GM12874 (cell line): ENCODE measurements at regions not wholly inside any gene's neighbourhood (a gene's known extent, or its start where the extent isn't known, plus 50 kb on each side); places are given as distances from the start of the nearest gene placed in this dataset.

ENCODE experiments used
- TF ChIP-seq, protein P1 (sequence below): IDR thresholded peaks from 2 replicates; pipeline ENCODE4 v1.5.1; 2011; ENCODE audit warnings: low read depth, mild to moderate bottlenecking, control low read depth, low read length, moderate library complexity; ENCODE audit not compliant: insufficient read depth

DNA sequence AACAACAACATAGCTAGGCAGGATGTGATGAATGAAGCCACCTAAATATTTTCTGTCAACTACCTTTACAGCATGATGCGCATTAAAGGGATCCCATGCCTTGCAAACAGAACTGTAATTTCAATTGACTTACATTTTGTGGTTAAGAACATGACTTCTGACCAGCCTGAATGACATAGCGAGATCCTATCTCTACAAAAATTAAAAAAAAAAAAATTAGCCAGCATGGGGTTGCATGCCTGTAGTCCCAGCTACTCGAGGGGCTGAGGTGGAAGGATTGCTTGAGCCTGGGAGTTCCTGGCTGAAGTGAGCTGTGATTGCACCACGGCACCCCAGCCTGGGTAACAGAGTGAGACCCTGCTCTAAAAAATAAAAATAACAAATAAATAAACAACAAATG is 680.6 kb downstream of the IQCM start:
- TF ChIP-seq, protein P1, sequence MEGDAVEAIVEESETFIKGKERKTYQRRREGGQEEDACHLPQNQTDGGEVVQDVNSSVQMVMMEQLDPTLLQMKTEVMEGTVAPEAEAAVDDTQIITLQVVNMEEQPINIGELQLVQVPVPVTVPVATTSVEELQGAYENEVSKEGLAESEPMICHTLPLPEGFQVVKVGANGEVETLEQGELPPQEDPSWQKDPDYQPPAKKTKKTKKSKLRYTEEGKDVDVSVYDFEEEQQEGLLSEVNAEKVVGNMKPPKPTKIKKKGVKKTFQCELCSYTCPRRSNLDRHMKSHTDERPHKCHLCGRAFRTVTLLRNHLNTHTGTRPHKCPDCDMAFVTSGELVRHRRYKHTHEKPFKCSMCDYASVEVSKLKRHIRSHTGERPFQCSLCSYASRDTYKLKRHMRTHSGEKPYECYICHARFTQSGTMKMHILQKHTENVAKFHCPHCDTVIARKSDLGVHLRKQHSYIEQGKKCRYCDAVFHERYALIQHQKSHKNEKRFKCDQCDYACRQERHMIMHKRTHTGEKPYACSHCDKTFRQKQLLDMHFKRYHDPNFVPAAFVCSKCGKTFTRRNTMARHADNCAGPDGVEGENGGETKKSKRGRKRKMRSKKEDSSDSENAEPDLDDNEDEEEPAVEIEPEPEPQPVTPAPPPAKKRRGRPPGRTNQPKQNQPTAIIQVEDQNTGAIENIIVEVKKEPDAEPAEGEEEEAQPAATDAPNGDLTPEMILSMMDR, result no peak

DNA sequence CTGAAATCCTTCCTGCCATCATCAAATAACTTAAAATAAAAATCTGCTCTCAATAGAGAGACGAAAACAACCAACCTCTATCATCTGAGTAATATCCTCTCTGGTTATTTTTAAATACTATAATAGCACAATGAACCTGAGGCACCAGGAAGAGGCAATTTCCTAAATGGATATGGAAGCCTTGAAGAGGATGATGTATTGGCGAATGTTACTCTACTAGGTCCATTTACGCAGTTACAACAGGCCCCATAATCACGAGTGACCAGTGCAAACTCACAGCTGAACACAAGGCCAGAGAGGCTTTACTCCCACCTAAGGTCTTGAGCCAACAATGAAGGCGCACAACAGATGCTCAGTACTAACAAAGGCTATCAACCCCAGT is 678.8 kb upstream of the NR3C2 start:
- TF ChIP-seq, protein P1, result no peak

DNA sequence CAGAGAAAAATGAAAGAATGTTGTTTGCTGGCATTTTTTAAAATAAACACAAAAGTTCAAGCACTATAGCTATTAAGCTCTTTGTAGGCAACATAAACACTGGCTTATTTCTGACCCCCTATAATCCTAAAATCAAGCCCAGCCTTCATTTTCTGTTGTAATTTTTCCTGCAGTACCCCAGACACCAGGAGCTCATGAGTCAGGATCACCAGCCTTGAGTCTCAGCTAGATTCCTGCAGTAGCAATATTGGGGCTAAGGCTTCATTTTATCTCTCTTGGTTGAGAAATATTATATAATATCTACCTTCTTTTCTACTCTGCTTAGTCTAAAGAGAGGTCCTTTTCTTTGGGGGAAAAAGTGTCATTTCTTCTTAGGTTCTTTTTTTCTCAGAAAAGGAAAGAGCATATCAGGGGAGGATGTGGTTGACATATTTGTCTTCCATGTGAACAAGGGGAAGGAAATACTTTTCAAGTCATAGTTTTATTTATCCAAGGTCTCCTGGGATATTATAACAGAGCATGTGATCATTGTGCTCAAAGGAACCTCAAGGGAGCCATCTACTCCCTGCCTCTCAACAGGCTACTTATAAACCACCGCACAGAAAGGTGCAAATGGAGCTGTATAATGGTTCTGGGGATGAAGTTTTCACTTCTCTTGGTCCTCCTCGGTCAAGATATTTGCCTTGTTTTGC is 678.3 kb upstream of the NR3C2 start:
- TF ChIP-seq, protein P1, result no peak

DNA sequence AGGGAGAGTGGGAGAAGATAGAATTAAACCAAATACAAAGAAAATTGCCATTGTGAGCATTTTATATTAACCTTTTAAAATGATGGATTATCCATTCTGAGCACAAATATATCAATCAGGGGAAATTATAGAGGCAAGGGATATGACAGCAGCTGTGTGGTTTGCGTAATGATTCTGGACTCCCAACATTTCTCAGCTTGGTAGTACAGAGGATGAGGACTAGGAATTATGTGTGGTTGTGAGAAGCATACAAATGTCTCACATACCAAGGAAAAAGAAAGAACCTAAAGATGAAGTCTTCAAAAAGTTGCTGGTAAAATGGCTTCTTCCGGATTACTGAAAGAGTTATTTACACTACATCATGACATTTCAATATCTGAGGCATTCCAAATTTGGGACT is 674.6 kb upstream of the NR3C2 start:
- TF ChIP-seq, protein P1, result no peak

DNA sequence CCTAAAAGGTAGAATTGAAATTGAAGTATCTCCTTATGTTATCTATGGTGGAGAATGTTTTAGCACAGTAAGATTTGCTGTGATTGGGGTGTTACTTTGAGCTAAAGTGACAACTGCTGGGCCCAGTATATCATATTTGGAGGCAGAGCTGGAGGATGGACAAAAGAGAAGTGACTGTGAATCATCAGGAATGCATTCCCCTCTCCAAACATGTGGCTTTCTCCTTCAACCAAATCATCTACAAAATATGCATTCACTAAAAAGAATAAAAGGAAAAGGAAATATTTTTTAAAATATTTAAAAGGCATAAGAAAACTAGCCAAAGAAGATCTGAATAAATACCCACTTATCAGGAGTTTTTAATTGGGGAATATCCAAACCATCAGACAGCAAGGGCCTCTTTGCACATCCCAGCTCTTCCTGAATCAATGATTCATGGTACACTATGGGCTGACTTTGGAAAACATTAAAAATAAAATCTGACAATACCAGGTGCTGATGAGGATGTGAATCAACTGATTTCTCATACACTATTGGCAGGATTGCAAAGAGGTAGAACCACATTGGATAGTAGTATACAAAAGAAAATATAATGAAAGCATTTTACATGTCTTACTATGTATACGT is 671.7 kb upstream of the NR3C2 start:
- TF ChIP-seq, protein P1, result no peak

DNA sequence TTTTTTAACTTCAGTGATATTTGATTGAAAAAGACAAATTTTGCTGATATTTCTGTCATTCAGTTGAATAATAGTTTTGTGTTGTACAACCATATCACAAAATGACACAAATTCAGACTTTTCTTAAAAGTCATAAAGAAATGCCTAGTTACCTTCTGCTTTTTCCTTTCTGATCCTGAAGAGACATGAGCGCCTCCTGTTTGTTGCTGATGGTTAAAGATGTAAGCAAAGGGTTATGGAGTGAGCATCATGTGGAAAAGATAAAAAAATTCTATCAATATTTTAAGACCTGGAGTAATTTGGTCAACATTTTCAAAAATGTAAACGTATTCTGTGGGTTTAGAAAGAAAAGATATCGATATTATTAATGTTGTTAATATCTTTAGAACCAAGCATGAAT is 669.9 kb upstream of the NR3C2 start:
- TF ChIP-seq, protein P1, result no peak

DNA sequence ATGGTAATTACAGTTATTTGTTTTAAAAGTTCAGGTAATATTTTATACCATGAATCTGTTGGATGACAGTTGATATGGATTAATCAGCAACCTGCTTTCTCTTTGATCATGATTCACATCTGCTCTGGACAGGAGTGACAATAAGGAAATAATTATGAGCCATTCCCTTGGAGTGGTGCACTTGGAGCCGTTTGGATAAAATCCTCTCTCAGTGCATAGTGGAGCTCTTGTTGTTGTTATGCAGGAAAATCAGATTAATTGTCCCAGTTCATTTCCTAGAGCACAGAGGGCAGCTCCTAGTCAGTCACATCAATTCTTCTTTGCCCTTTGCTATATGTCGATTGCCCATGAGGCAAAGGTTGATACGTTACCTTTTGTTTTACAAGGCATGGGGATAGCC is 668.3 kb upstream of the NR3C2 start:
- TF ChIP-seq, protein P1, result no peak
